K562 (cell line): ENCODE measurements at regions not wholly inside any gene's neighbourhood (a gene's known extent, or its start where the extent isn't known, plus 50 kb on each side); places are given as distances from the start of the nearest gene placed in this dataset.

ENCODE experiments used
- ATAC-seq: fragments of 200-7000 bp; cut with Tn5 transposase; 3 replicates; pipeline ENCODE4 v1.9.1; 2020; ENCODE audit warnings: moderate library complexity
- BruUV-seq: library from RNA; stranded (reverse); fragments of 400-500 nt; replicated peaks from 2 replicates; lab custom pipeline; 2021; lab: Mats Ljungman, UMichigan
- CTCF ChIA-PET: fragments of 300-600 bp; formaldehyde crosslinking; extraction: SDS; loops from one replicate; lab custom pipeline; 2021; ENCODE audit warnings: low intra/inter-chr PET ratio; lab: Yijun Ruan, JAX
- POLR2A ChIA-PET: fragments of 300-600, 350-650 bp; sonication (Branson Sonifier 250); formaldehyde crosslinking; extraction: SDS; loops from one replicate; lab custom pipeline; 2021; ENCODE audit warnings: antibody characterized with exemption, inconsistent platforms; lab: Yijun Ruan, JAX
- DNase-seq, 4 experiments: peaks; one replicate each; pipeline versions ENCODE4 v3.0.0 to v3.0.0-alpha.2; 2011 to 2018; ENCODE audit warnings: low spot score in 3 of 4, mixed read lengths in 3 of 4; ENCODE audit errors: extremely low read depth in 1 of 4
- FAIRE-seq: peaks from 2 replicates; lab custom pipeline; 2011; peaks lifted over from hg19 to GRCh38; lab: Jason Lieb, UNC
- H2AFZ ChIP-seq: 2 replicates; pipeline ENCODE4 v1.6.0; 2011; ENCODE audit warnings: low read depth, low read length, control low read depth, inconsistent platforms
- H3K27ac ChIP-seq: fragments of 200-600 bp; 3 replicates; pipeline ENCODE4 v1.8.0; 2011; ENCODE audit warnings: low read depth, mild to moderate bottlenecking, control low read depth, inconsistent platforms, low read length, moderate library complexity, mixed read lengths; ENCODE audit errors: extremely low read depth
- H3K27me3 ChIP-seq, 2 experiments: fragments of 300-600 bp in 1 of 2; 2 replicates in 1 of 2; 3 replicates in 1 of 2; pipeline versions ENCODE4 v1.6.0 to v1.8.0; 2011; ENCODE audit warnings: inconsistent platforms in 2 of 2, low read length in 2 of 2, mild to moderate bottlenecking in 1 of 2, mixed read lengths in 1 of 2, moderate library complexity in 1 of 2; ENCODE audit not compliant: control insufficient read depth in 2 of 2, insufficient read depth in 2 of 2
- H3K36me3 ChIP-seq: fragments of 300-600 bp; 3 replicates; pipeline ENCODE4 v1.8.0; 2011; ENCODE audit warnings: mild to moderate bottlenecking, low read length, inconsistent platforms; ENCODE audit not compliant: control insufficient read depth, insufficient read depth
- H3K4me1 ChIP-seq, 2 experiments: fragments of 200-600 bp in 1 of 2; replicated peaks in 1 of 2; 2 replicates in 1 of 2; 3 replicates in 1 of 2; pipeline versions ENCODE4 v1.5.1 to v1.8.0; 2011; ENCODE audit warnings: inconsistent platforms in 2 of 2, low read length in 2 of 2, mild to moderate bottlenecking in 1 of 2, mixed read lengths in 1 of 2, moderate library complexity in 1 of 2; ENCODE audit not compliant: control insufficient read depth in 2 of 2, insufficient read depth in 2 of 2
- H3K4me2 ChIP-seq: 2 replicates; pipeline ENCODE4 v1.6.1; 2011; ENCODE audit warnings: low read length, control low read depth, inconsistent platforms, mixed read lengths; ENCODE audit not compliant: insufficient read depth
- H3K4me3 ChIP-seq: fragments of 200-600 bp; sonication (generic), shearing (Covaris generic); 2 replicates; pipeline ENCODE4 v1.5.1; 2016; ENCODE audit warnings: control low read depth, inconsistent platforms
- H3K79me2 ChIP-seq: fragments of 200-600 bp; 3 replicates; pipeline ENCODE4 v1.8.0; 2011; ENCODE audit warnings: low read length, inconsistent platforms; ENCODE audit not compliant: control insufficient read depth, insufficient read depth
- H3K9ac ChIP-seq, 2 experiments: 2 replicates each; pipeline versions ENCODE4 v1.6.0 to v1.6.1; 2011; ENCODE audit warnings: low read depth in 2 of 2, low read length in 2 of 2, control low read depth in 1 of 2, inconsistent platforms in 1 of 2, mild to moderate bottlenecking in 1 of 2, mixed read lengths in 1 of 2; ENCODE audit not compliant: insufficient read depth in 1 of 2
- H3K9me1 ChIP-seq: one replicate; pipeline ENCODE4 v1.6.0; 2011; ENCODE audit warnings: inconsistent platforms, mild to moderate bottlenecking, low read length, moderate library complexity; ENCODE audit not compliant: control insufficient read depth, insufficient read depth
- H3K9me3 ChIP-seq: replicated peaks from 2 replicates; pipeline ENCODE4 v1.5.1; 2011; ENCODE audit warnings: low read depth, low read length, inconsistent platforms; ENCODE audit not compliant: control insufficient read depth, insufficient read depth
- H4K20me1 ChIP-seq: replicated peaks from 2 replicates; pipeline ENCODE4 v1.6.1; 2011; ENCODE audit warnings: low read length, inconsistent platforms, mixed read lengths; ENCODE audit not compliant: control insufficient read depth, insufficient read depth
- CHD1 ChIP-seq: fragments of 200-600 bp; sonication (generic); IDR thresholded peaks from one replicate; pipeline ENCODE4 v1.6.1; 2012; ENCODE audit warnings: mild to moderate bottlenecking, moderate library complexity, low read length, inconsistent platforms
- E2F3 ChIP-seq: fragments of 250-450 bp; sonication (Bioruptor Pico); IDR thresholded peaks from 2 replicates; pipeline ENCODE4 v1.4.0; 2020; ENCODE audit warnings: mild to moderate bottlenecking
- EP400 ChIP-seq: fragments of 450-650 bp; IDR thresholded peaks from 2 replicates; pipeline ENCODE4 v1.6.1; 2017; ENCODE audit warnings: antibody characterized with exemption, mild to moderate bottlenecking, moderate library complexity
- KLF13 ChIP-seq: fragments of 450-650 bp; IDR thresholded peaks from 2 replicates; pipeline ENCODE4 v1.6.1; 2016; ENCODE audit warnings: missing genetic modification characterization, low read depth, mild to moderate bottlenecking, missing compliant biosample characterization, moderate library complexity, borderline replicate concordance
- SMARCC2 ChIP-seq: fragments of 450-650 bp; IDR thresholded peaks from 2 replicates; pipeline ENCODE4 v1.6.1; 2017; ENCODE audit warnings: antibody characterized with exemption, moderate library complexity, mild to moderate bottlenecking, low read depth
- TBL1XR1 ChIP-seq, 2 experiments: IDR thresholded peaks; 2 replicates each; pipeline ENCODE4 v1.6.1; 2012; ENCODE audit warnings: improper control_type of control experiment in 2 of 2, low read length in 2 of 2, mild to moderate bottlenecking in 1 of 2
- THAP7 ChIP-seq: fragments of 250-450 bp; sonication (Bioruptor Pico); IDR thresholded peaks from 2 replicates; pipeline ENCODE4 v1.5.0; 2021
- TRIM24 ChIP-seq, 2 experiments: fragments of 450-650 bp; IDR thresholded peaks; 2 replicates each; pipeline ENCODE4 v1.6.1; 2016
- ZBTB33 ChIP-seq: sonication (generic); formaldehyde crosslinking; IDR thresholded peaks from 2 replicates; pipeline ENCODE4 v1.8.1; 2023; ENCODE audit warnings: mild to moderate bottlenecking, missing genetic modification reagents
- ZNF121 ChIP-seq: sonication (generic); formaldehyde crosslinking; conservative IDR thresholded peaks from 2 replicates; pipeline ENCODE4 v1.8.0; 2022; ENCODE audit warnings: missing genetic modification reagents
- ZNF175 ChIP-seq: fragments of 200-800 bp; sonication (Bioruptor generic); IDR thresholded peaks from 2 replicates; pipeline ENCODE4 v1.6.1; 2016; ENCODE audit warnings: low read depth, mild to moderate bottlenecking, missing genetic modification characterization, missing compliant biosample characterization
- WGBS: fragments of 100-300 bp; shearing (Covaris generic); methylation state at CpG from one replicate; pipeline ENCODE4 v1.1.6; 2016; ENCODE audit warnings: low coverage, mixed read lengths; ENCODE audit not compliant: insufficient coverage; ENCODE audit errors: missing lambda C conversion rate; 5-methylcytosine and 5-hydroxymethylcytosine counted together
- in situ Hi-C: fragments of 300-500 bp; cut with MboI; formaldehyde crosslinking; loops from 4 replicates; pipeline ENCODE4 v1.15.0; 2018; ENCODE audit warnings: inconsistent platforms, mixed read lengths
- intact Hi-C: fragments of 100-400 bp; cut with micrococcal nuclease; formaldehyde crosslinking; loops from 2 replicates; pipeline ENCODE4 v1.14.2; 2022

GRCh38 chr7:142604671-142605070 lies 144.6 kb upstream of the PRSS1 start:
- Histone ChIP-seq H4K20me1 (no peaks in the 10 kb centered on the region), H3K9ac (no peak overlapping the region), H3K9me1 (no peaks in the 10 kb centered on the region), H3K9me3 (no peaks in the 10 kb centered on the region), H3K27me3 (peaks cover 2 to 10% of the 10 kb centered on the region in 2 experiments; a peak in 2 of 5 replicates), H2AFZ (no peak overlapping the region), H3K4me2 (no peak overlapping the region), H3K79me2 (no peaks in the 10 kb centered on the region), H3K4me3 (no peak overlapping the region), H3K36me3 (no peaks in the 10 kb centered on the region), H3K27ac (no peak overlapping the region), H3K4me1 (no peaks in the 10 kb centered on the region; a peak in 1 of 5 replicates)
- no TSS peak for BruUV-seq
- intact Hi-C loops: loop anchor here (1.0 to 5.0 kb wide), 6 partner anchors 69 to 613 kb away; no protein-coding TSS in a partner anchor
- WGBS: 19% methylated on average over 3 of the region's 3 CpGs
- ATAC-seq (no peak), DNase-seq (no peak), FAIRE-seq (no peak)
- ChIA-PET CTCF (interaction anchor here (1.0 to 4.3 kb wide), 6 partner anchors 47 to 610 kb away, joined by 4 to 72 read pairs (median 10); no protein-coding TSS in a partner anchor), POLR2A (interaction anchor here (0.7 kb wide), 2 partner anchors 17 to 58 kb away, joined by 3 read pairs; no protein-coding TSS in a partner anchor)
- in situ Hi-C loops: no loop called here
- TF ChIP-seq THAP7 (no peak), KLF13 (tag) (no peak), EP400 (no peak), TRIM24 (IDR thresholded peaks at IDR 0.05) (no peak), ZNF121 (CRISPR knock-in tag) (no peak), ZNF175 (no peak), E2F3 (CRISPR knock-in tag) (no peak), TBL1XR1 (IDR thresholded peaks at IDR 0.05; ENCODE audit: low read length in 2 of 2) (no peak), CHD1 (no peak), ZBTB33 (CRISPR knock-in tag) (no peak), SMARCC2 (no peak)
